MV-4-11 (cell line): ENCODE measurements at regions not wholly inside any gene's neighbourhood (a gene's known extent, or its start where the extent isn't known, plus 50 kb on each side); places are given as distances from the start of the nearest gene placed in this dataset.

Experiments
- DNase-seq: peaks from one replicate; lab custom pipeline; 2025; lab: John Stamatoyannopoulos, UW

DNA sequence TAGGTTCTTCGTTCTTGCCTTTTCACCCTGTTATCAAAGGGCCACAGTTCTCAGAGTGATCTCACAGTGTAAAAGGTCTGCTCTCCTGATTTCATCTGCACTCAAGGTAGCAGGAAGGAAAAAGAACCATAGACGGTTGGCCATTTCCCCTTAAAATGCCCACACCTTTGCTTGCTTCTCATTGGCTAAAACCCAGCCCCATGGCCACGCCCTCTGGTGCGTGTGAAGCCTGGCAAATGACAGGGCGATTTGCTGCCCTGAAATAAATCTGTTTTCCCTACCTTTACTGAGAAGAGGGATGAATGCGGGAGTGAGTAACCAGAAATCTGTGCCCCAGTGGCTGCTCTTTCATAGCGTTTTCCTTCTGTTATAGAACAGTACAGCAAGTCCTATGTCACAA, 269.3 kb downstream of the POU4F1 start:
- DNase-seq: no peak

DNA sequence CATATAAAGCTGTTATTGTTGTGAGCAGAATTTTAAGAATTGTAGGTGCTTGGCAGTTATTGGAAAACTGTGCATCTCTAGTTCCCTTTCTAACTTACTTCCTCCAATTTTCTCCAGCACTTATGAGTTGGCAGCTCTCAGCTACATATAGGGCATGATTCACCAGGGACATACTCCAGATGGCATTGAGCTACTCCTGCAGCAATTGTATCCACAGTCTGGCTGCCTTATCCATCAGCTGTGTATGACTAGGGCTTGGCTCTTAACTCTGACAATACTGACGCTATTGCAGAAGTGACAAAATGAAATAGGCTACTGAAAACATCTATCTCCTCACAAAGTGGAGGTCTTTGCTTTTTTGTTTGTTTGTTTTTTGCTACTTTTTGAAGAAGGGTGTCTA, 276.7 kb downstream of the POU4F1 start:
- DNase-seq: peak; percentile 7

DNA sequence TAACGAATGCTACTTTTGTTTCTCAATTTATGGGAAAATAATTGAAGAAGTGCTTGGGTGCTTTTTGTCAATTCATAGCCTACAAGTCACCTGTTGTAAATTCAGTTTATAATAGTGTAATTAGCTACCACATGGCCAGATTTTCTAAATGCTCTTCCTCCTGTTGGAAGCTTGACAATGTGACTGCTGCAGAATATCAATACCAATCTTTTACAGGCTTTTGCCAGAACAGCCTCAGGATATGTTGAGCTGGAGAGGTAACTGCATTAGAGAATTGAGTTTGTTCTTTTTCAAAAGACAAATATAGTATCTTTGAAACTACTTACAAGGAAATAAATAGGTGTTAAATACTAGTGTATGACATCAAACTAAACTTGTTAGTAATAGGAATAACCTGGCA, 277.8 kb downstream of the POU4F1 start:
- no peak for DNase-seq

DNA sequence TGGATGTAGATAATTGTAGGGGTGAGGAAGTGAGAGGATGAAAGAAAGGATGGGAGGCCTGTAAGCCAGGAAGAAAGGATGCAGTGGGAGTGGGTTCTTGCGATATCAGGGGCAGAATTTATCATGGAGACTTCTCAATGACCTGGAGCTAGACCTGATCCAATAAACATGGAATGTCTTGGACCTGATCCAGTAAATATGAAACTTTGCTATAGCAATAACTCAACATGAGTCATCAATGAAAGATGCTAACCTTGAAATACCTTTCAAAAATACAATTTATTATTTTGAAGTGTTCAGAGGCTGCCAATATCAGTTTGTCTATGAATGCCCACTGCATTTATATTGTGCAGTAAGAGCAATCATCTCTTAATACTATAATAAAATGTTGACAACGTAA, 279.5 kb downstream of the POU4F1 start:
- no peak for DNase-seq

DNA sequence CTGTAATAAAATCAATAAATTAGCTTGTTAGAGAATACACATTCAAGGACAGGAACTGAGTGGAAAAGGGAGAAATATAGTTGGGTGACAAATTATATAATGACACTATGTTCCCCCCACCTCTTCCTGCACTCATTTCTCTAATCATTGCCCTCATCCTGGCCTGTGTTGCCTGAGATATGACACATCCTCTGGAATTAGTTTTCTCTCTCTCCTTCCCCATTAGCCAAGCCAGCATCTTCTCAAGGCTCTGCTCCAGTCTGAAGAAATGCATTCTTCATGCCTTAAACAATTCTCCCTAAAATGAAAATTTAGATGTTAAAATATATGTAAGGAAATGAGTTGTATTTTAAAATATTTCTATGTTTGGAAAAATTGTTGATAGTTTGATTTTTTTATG, 280.3 kb downstream of the POU4F1 start:
- no peak for DNase-seq

DNA sequence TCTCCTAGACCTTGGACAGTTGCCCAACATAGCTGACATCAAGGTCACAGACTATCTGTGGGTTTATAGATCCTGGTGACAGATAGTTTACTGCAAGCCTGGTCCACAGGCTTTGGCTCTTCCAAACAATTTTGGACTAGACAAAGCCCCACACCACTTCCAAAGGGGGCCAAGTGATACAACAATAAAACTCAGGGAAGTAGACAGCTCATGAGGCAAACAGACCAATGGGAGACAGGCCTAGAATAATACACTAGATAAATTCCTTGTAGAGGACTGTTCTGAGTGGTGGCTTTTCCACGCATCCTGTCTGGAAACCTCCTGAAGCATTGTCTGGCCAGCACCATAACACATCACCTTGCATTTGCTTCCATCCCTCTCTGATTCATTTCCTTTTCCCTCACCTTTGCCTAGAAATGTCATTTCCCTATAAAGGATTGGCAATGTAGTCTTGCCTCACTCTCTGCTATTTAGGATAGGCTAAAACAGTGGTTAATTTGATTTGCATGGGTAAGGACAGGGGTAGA, 284.2 kb downstream of the POU4F1 start:
- DNase-seq: no peak

DNA sequence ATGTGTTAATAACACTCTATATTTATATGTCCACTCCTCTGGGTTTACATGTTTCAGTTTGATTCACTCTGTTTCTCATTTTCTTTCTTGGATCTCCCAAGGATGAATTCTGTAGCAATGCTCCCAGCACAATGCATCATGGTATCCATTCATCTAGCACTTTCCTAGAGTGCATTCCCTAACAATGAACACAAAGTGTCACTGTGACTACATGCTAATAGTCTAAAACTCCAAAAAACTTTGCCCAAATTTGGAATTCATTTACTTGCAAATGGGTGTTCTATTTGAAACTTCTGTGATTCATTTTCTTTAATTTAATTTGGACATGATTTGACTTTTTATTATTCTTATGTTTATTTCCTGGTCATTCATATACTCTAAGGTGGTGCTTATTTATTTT, 286.3 kb downstream of the POU4F1 start:
- peak; percentile 8 for DNase-seq

DNA sequence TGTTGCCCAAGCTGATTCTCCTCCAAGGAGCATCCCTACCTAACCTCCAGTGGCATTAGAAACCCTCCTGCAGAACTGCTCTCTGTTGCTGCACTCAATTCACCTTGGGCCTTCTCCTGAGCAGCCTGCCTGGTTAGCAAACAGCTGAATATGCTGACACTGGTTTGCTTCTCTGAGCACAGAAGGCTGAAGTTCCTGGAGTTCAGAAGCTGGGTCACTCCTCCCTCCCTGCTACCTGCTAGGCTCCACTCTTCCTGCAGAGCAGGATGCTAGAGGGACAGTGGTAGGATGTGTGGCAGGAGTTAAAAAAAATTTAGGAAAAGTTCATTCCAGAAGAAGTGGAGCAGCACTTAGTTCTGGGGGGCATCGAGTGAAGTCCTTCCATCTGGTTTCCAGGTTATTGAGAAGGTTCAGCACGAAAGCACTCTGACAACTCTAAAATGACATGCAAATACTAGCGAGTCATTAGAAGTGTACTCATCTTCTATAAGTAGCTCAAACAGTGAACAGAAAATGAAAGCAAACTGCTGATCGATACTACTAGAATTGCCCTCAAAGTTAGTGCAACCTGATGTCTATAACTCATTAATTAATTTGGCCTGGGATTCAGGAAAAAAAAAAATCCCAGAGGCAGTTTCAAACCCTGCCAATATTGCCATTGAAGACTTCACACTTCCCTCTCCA, 293.7 kb downstream of the POU4F1 start:
- DNase-seq: no peak

DNA sequence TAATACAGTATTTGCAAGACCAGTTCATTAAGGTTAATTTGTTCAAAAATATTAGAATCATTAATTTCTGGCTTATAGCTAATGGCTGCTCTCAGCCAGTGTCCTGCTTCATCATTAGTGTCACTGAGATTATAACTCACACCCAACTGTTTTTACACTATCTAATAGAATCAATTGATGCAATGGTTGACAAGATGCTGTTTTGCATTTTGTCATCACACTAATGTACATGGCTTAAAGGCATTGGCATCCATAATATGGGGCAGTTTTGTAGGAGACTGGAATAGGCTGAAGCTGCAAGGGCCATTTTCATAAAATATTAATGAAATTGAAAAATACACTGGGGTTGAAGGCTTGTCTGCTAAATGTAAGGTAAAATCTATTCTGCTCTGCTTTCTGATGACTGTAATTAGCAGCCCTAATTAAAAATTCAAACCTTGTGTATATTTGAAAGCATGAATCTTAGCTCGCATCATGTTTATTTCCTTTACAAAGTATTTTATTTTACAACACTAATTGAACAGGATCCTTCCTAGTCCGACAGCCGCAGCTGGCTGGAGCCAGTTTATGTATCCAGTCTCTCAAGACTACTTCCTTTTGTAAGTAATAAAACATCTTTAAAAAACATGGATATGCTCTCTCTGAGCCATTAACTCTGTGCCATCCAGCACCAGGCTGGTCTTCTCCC, 296.7 kb downstream of the POU4F1 start:
- DNase-seq: no peak

DNA sequence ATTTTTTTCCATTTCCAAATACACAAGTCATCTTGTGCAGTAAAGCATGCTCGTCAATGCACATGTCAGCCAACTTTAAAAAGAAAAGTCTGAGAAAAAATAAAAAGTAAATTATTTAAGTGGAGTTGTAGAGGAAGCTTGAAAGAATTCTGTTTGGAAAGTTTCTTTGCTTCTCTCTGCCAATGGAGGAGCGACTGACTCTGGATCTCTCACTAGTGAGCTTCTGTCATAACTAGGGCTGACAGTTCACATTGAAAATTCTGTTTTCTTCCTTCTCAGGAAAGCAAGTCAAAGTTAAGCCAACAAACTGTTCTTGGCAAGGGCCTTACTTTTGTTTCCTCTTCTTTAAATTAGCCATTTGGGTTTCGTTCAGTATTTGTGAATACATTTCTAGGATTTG, 298.2 kb downstream of the POU4F1 start:
- no peak for DNase-seq

DNA sequence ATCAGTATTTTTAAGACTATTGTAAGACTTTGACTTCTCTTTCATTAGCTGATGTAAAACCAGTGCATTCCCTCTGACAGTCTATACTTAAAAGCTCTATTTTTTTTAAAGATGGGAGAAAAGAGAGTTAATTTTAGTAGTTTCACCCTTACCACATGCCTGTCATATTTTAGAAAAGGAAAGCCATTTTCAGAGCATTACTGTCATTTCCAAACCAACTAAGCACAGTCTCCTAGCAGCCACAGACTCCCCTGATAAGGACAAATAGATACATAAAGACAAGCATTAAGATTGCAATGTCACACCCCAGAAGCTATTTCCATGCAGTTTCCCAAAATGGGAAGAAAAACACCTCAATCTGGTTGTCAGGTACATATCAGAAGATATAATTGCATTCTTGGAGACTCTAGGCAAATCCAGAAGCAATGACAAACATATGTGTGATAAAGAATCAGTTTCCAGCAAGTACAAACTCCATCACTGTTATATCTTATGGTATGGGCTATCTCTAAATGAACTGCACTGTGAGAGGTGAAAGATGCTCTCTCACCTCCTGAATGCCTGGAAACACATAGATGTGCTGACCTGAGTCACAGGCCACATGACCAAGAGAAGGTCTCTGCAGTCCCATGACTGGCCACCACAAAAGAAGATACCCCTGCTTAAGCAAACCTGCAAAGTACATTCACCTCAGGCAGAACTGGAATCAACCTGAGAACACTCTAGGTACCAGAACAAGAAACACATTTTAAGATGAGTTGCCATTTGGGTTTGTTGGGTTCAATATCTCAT, 303.3 kb downstream of the POU4F1 start:
- DNase-seq: no peak

DNA sequence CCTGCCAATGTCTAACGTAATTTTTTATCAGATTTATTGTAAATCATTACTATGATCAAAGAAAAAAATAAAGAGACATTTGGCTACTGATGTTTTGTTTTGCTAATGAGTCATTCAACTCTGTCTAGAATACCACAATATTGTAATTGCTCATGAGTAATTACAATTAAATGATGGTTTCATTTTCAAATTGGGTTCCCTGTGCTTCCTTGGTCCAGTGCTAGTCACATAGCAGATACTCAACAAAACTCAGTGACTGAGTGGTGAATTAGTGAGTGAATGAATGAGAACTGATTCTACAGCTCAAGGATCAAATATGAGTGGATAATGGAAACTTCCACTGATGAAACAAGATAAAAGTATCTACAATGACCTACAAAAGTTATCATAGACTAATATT, 304.7 kb downstream of the POU4F1 start:
- DNase-seq: no peak

DNA sequence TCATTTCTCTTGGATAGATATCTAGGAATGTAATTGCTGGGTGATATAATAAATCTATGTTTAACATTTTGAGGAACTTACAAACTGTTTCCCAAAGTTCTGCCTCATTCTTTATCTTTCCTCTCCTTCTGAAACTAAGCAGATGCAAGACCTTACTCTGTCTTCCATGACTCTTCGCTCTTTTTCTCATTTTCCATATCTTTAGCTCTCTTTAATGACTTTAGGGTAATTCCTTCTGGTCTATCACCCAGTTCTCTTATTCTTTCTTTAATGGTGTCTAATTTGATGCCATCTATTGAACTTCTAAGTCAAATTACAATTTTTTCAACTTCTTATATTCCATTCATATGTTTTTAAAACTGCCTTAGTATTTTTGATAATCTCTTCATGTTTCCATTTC, 316.6 kb downstream of the POU4F1 start:
- no peak for DNase-seq

DNA sequence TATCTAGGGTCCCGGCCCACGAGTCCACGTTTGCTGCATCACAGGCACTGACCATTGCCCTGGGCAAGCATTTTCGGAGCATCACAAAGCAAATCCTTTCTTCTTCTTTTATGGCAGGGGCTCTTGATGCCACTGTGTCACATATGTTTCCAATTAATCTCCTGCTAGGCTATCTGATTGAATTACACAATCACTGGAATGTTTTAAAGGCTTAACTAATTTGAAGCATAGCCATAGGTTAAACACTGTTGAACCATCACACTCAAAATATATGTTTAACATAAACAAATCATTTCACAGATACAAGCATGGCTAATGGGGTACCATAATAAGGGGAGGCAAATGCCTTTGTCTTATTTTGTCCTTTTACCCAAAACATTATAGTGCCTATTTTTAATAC, 338.3 kb downstream of the POU4F1 start:
- no peak for DNase-seq

DNA sequence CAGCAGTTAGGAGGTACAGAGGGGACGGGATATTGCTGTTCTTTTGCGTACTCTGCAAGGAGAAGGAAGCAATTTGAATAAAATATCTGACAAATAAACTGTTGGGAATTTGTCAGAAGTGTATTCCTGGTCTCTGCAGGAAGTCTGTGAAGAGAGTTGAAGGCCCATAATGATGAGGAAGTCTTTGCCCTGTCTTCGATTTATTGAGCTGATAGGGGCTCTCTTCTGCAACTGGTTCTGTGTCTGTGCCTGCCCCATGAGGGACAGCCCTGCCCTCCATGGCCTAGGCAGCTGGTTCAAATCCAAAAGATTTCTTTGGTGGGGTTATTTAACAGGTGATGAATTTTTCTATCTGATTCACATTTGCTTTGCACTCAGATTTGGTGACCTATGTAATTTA, 339.7 kb upstream of the EDNRB start:
- no peak for DNase-seq

DNA sequence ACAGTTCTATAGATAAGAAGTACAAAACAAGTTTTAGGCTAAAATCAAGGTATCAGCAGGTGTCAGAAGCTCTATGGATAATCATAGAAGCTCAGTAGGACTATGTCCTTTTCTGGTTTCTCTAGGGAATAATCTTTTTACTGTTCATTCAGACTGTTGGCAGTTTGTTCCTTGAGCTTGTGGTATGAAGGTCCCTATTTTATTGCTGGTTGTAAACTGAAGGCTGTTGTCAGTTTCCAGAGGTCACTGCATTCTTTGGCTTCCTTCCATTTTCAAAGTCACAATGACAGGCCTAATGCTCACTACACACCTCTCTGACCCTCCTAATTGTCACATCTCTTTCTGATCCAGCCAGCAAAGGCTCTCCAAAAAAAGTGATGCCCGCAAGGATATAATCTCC, 337.9 kb upstream of the EDNRB start:
- DNase-seq: no peak

DNA sequence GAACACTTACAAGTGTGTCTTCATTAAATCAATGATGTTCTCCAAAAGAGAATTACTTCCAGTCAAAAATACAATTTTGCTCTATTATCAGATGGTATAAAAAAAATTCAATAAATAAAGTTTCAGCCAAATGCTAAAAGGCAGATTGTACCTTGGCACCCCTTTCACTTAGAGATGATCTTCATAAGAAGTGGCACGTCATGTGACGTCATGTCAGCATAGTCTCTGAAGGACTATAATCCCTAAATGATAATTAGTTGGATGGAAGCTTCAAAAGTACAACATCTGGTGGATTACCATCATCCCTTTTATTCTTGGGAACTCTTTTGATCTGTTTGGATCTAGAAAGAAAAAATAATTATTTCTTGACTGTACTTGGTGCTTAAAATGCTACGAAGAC, 335.5 kb upstream of the EDNRB start:
- DNase-seq: no peak

DNA sequence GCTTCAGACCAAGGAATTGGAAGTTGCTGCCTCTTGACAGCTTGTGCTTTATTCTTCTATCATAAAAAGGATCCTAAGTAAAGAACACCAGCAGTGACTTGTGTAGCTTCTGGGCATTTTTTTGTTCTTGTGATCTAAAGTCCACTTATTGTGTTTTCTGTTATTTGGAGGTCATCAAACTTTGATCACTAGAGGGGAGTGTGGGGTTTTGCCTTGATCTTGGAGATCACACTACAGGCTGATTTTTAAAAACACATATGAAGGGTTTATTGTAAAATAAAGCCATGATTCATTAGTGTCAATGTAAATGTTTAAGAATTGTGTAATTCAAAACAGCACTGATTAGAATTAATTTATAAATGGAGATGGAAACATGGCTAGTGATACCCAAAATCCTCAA, 328.7 kb upstream of the EDNRB start:
- no peak for DNase-seq

DNA sequence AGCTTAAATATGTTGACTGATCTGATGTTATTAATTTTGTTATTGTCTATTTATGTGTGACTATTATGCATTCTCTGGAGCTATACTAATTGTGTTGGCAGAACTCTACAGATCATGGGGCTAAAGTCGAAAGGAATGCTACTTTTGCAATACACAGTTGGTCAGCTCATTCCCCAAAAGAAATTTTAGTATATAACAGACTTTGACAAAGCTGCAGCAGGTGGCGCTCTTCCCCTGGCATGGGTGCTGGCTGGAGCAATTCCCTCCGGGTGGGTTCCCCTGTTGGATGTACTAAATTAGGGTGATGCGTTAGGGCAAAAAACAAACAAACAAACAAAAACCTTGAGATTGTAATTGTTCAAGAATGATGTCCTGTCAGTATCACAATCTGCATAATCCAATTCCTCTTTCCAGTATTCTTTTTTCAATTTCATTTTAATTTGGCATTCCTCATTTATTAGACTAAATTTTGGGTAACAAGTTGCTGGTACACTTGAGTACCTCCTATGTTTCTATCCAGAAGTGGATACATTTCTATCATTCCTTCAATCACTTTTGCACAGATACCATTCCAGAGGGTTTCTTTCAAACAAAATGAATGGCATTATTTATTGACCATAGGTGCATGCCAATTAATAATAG, 322.8 kb upstream of the EDNRB start:
- peak; percentile 44 for DNase-seq

DNA sequence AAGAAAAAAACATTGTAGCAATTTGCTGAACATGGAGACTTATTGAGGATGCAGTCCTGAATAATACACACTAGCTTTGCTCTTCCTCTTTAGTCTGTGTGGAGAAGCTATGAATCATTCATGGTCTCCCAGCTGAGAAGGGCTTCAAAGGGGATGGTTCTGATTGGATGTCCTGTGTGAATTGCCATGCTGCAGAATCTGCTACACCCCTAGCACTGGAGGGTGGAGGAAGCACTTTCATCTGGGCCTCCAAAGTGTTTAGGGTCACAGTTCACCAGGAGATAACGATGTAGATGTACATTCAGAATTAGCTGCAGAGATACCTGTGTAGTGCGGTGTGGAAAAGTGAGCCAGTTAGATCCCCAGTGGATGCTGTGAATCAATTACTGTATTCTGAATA, 321.1 kb upstream of the EDNRB start:
- peak; percentile 69 for DNase-seq

DNA sequence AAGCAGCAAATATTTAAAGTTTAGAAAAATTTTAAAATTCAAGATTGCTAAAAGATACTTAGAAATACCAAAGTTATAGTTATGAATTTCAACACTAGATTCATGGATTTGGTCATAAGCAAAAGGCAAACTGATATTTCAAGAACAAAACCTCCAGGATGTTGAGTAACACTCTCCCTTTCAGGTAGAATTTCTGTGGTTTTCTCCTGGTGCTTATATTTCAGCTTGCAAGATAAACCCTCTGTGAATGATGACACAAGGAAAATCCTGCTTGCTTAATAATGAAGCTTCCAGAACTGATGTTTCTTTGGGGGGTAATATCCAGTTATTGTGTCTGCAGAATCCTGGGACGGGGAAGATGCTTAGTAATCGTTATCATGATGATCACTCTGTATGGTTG, 320.3 kb upstream of the EDNRB start:
- DNase-seq: peak; percentile 0

DNA sequence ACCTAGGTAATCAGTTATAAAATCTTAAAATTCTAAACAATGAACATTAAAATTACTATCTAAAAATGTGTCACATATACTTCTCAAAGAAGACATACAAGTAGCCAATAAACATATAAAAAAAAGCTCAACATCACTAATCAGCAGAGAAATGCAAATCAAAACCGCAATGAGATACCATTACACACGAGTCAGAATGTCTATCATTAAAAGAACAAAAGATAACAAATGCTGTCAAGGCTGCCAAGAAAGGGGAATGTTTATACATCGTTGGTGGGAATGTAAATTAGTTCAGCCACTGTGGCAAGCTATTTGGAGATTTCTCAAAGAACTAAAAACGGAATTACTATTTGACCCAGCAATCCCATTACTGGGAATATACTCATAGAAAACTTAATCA, 310.3 kb upstream of the EDNRB start:
- no peak for DNase-seq

DNA sequence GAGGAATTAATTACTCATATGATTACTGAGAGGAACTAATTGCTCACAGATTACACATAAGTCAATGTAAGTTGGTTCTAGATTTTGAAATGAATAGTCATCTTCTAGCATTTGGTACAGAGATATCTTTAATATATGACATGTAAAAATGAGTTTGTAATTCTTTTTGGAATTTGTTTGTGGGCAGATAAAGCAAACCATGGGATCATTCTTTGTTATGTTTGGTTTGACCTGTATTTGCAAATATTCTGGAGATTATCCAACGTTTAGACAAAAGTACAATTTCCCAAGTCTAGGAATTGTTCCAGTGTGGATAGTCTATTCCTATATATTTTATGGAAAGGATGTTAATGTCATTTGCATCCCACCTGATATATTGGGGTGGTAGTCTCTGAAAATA, 309.6 kb upstream of the EDNRB start:
- no peak for DNase-seq
